Keratinocyte (primary cell): ENCODE measurements at regions not wholly inside any gene's neighbourhood (a gene's known extent, or its start where the extent isn't known, plus 50 kb on each side); places are given as distances from the start of the nearest gene placed in this dataset.

Source experiments
- DNase-seq: peaks from one replicate; pipeline ENCODE4 v3.0.0-alpha.2; 2011; ENCODE audit warnings: low read depth, missing footprints, low spot score
- FAIRE-seq: peaks from 2 replicates; lab custom pipeline; 2011; peaks lifted over from hg19 to GRCh38; lab: Jason Lieb, UNC
- H2AFZ ChIP-seq: 2 replicates; pipeline ENCODE4 v1.6.0; 2012; ENCODE audit warnings: low read length, control low read depth, inconsistent platforms; ENCODE audit not compliant: control insufficient read depth
- H3K27ac ChIP-seq: 2 replicates; pipeline ENCODE4 v1.5.1; 2011; ENCODE audit warnings: low read length; ENCODE audit not compliant: control insufficient read depth, insufficient read depth
- H3K27me3 ChIP-seq: 3 replicates; pipeline ENCODE4 v1.6.0; 2011; ENCODE audit warnings: low read length; ENCODE audit not compliant: control insufficient read depth, insufficient read depth; ENCODE audit errors: extremely low read depth
- H3K36me3 ChIP-seq, 2 experiments: 2 replicates in 1 of 2; 3 replicates in 1 of 2; pipeline ENCODE4 v1.5.1; 2011; ENCODE audit warnings: low read length in 2 of 2, mild to moderate bottlenecking in 1 of 2; ENCODE audit not compliant: control insufficient read depth in 2 of 2, insufficient read depth in 2 of 2; ENCODE audit errors: extremely low read depth in 1 of 2
- H3K4me1 ChIP-seq: 3 replicates; pipeline ENCODE4 v1.5.1; 2011; ENCODE audit warnings: low read length; ENCODE audit not compliant: control insufficient read depth, insufficient read depth; ENCODE audit errors: extremely low read depth
- H3K4me2 ChIP-seq: 3 replicates; pipeline ENCODE4 v1.6.0; 2011; ENCODE audit warnings: low read depth, low read length; ENCODE audit not compliant: control insufficient read depth, insufficient read depth; ENCODE audit errors: extremely low read depth
- H3K4me3 ChIP-seq, 3 experiments: fragments of 200-600 bp in 1 of 3; sonication (generic) in 1 of 3; 2 replicates in 2 of 3; 3 replicates in 1 of 3; pipeline ENCODE4 v1.5.1; 2011 to 2016; ENCODE audit warnings: low read length in 3 of 3, mild to moderate bottlenecking in 3 of 3, control low read depth in 2 of 3, inconsistent platforms in 1 of 3, low read depth in 1 of 3, mixed read lengths in 1 of 3, mixed run types in 1 of 3, moderate library complexity in 1 of 3; ENCODE audit not compliant: control insufficient read depth in 2 of 3, insufficient read depth in 2 of 3; ENCODE audit errors: extremely low read depth in 1 of 3
- H3K79me2 ChIP-seq: 2 replicates; pipeline ENCODE4 v1.6.0; 2012; ENCODE audit warnings: low read length; ENCODE audit not compliant: control insufficient read depth, insufficient read depth
- H3K9ac ChIP-seq: 3 replicates; pipeline ENCODE4 v1.6.0; 2011; ENCODE audit warnings: low read length; ENCODE audit not compliant: control insufficient read depth, insufficient read depth; ENCODE audit errors: extremely low read depth
- H3K9me1 ChIP-seq: 3 replicates; pipeline ENCODE4 v1.6.0; 2011; ENCODE audit warnings: low read length; ENCODE audit not compliant: control insufficient read depth, insufficient read depth; ENCODE audit errors: extremely low read depth
- H3K9me3 ChIP-seq: 2 replicates; pipeline ENCODE4 v1.5.1; 2012; ENCODE audit warnings: low read depth, low read length; ENCODE audit not compliant: control insufficient read depth
- H4K20me1 ChIP-seq: 3 replicates; pipeline ENCODE4 v1.6.0; 2011; ENCODE audit warnings: low read length; ENCODE audit not compliant: control insufficient read depth, insufficient read depth; ENCODE audit errors: extremely low read depth
- EZH2 ChIP-seq: IDR thresholded peaks from one replicate; pipeline ENCODE4 v1.6.1; 2012; ENCODE audit warnings: inconsistent platforms, mild to moderate bottlenecking, low read length, moderate library complexity
- dilution Hi-C: fragments of 300-500 bp; cut with MboI; formaldehyde crosslinking; loops from one replicate; pipeline ENCODE4 v1.7.0; 2020; ENCODE audit warnings: low sequenced_read_pairs; ENCODE audit not compliant: extremely low pct_ligation_motif_present
- TF ChIP-seq, protein P1 (sequence below), 3 experiments: IDR thresholded peaks in 1 of 3; conservative IDR thresholded peaks in 1 of 3; optimal IDR thresholded peaks in 1 of 3; 2 replicates in 2 of 3; 3 replicates in 1 of 3; pipeline versions ENCODE3 to v1.5.1; 2011; ENCODE audit warnings: low read length in 3 of 3, mild to moderate bottlenecking in 3 of 3, moderate library complexity in 2 of 3, control low read depth in 1 of 3, inconsistent platforms in 1 of 3; ENCODE audit not compliant: insufficient read depth in 2 of 3; ENCODE audit errors: extremely low read depth in 1 of 3

DNA sequence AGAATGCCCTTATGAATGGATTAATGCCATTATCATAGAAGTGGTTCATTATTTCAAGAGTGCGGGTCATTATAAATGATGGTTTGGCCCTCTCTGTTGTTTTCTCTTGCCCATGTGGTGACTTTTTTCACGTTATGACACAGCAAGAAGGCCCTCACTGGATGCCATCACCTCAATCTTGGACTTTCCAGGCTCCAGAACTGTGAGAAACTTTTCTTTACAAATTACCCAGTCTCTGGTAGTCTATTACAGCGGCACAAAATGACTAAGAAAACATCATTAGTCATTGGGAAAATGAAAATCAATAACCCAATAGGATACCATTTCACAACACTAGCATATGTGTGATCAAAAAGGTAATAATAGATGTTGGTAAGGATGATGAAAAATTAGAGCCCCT, 119.0 kb upstream of the LPP start:
- peaks cover 27% of the 10 kb centered on the region for H3K4me1 ChIP-seq
- no peaks in the 10 kb centered on the region for H3K36me3 ChIP-seq
- H3K4me3 ChIP-seq: no peak overlapping the region
- no peak overlapping the region for H3K27ac ChIP-seq
- TF ChIP-seq EZH2: no peak
- TF ChIP-seq, protein P1, sequence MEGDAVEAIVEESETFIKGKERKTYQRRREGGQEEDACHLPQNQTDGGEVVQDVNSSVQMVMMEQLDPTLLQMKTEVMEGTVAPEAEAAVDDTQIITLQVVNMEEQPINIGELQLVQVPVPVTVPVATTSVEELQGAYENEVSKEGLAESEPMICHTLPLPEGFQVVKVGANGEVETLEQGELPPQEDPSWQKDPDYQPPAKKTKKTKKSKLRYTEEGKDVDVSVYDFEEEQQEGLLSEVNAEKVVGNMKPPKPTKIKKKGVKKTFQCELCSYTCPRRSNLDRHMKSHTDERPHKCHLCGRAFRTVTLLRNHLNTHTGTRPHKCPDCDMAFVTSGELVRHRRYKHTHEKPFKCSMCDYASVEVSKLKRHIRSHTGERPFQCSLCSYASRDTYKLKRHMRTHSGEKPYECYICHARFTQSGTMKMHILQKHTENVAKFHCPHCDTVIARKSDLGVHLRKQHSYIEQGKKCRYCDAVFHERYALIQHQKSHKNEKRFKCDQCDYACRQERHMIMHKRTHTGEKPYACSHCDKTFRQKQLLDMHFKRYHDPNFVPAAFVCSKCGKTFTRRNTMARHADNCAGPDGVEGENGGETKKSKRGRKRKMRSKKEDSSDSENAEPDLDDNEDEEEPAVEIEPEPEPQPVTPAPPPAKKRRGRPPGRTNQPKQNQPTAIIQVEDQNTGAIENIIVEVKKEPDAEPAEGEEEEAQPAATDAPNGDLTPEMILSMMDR (optimal IDR thresholded peaks at IDR 0.05 in 1 of 3, IDR thresholded peaks at IDR 0.05 in 1 of 3, conservative IDR thresholded peaks at IDR 0.05 in 1 of 3; ENCODE audit: extremely low read depth in 1 of 3, insufficient read depth in 2 of 3, low read length in 3 of 3): no peak
- no peaks in the 10 kb centered on the region for H4K20me1 ChIP-seq
- no peak overlapping the region for H3K9ac ChIP-seq
- no peaks in the 10 kb centered on the region for H3K9me1 ChIP-seq
- no peak overlapping the region for H3K4me2 ChIP-seq
- DNase-seq (no peak), FAIRE-seq (peak; percentile 5)
- no peaks in the 10 kb centered on the region for H3K27me3 ChIP-seq
- dilution Hi-C loops: no loop called here
- no peaks in the 10 kb centered on the region for H3K9me3 ChIP-seq
- no peaks in the 10 kb centered on the region for H3K79me2 ChIP-seq
- no peak overlapping the region for H2AFZ ChIP-seq

GRCh38 chr3:188036375-188037194, 117.4 kb upstream of the LPP start:
- peak; percentile 75 for FAIRE-seq
- no peak overlapping the region for H2AFZ ChIP-seq
- H3K9me3 ChIP-seq: no peaks in the 10 kb centered on the region
- H3K4me1 ChIP-seq: peaks cover 27% of the 10 kb centered on the region
- H3K27me3 ChIP-seq: no peaks in the 10 kb centered on the region
- H3K9ac ChIP-seq: no peak overlapping the region
- H3K27ac ChIP-seq: no peak overlapping the region
- H3K36me3 ChIP-seq: no peaks in the 10 kb centered on the region
- no peak overlapping the region for H3K4me2 ChIP-seq
- TF ChIP-seq, protein P1 (optimal IDR thresholded peaks at IDR 0.05 in 1 of 3, IDR thresholded peaks at IDR 0.05 in 1 of 3, conservative IDR thresholded peaks at IDR 0.05 in 1 of 3; ENCODE audit: extremely low read depth in 1 of 3, insufficient read depth in 2 of 3, low read length in 3 of 3): no peak
- no peak for TF ChIP-seq EZH2
- no peak overlapping the region for H3K4me3 ChIP-seq
- no peak for DNase-seq
- dilution Hi-C loops: no loop called here
- no peaks in the 10 kb centered on the region for H3K9me1 ChIP-seq
- H4K20me1 ChIP-seq: no peaks in the 10 kb centered on the region
- no peaks in the 10 kb centered on the region for H3K79me2 ChIP-seq
